Heart left ventricle (tissue), 13 donors: ENCODE measurements at regions not wholly inside any gene's neighbourhood (a gene's known extent, or its start where the extent isn't known, plus 50 kb on each side); places are given as distances from the start of the nearest gene placed in this dataset.

Source experiments
- POLR2A ChIP-seq, 2 donors: fragments of 450-650 bp; IDR thresholded peaks; one replicate each; pipeline ENCODE4 v1.6.1; 2017; ENCODE audit warnings: antibody characterized with exemption in 2 of 2, mild to moderate bottlenecking in 2 of 2, moderate library complexity in 2 of 2
- TF ChIP-seq, protein P1 (sequence below), 12 donors: fragments of 200-600 bp; sonication (generic) in 4 of 12; IDR thresholded peaks; one replicate each; pipeline versions ENCODE4 v1.5.0 to v1.8.0; 2018 to 2022; ENCODE audit warnings: antibody characterized with exemption in 12 of 12, mild to moderate bottlenecking in 5 of 12
- donor health status: ischemic (EF 13 %, LVEDD 7.1; RV severe dilation, severe dysfunction).
- donor health status: DM: no; HTN: yes; CAD: no.
- donor health status: DM: no; HTN: no; CAD: no.
- donor health status: ischemic (EF 25% LVEDD 6.9; RV normal size, moderate dysfunction).
- donor health status: ischemic (EF 25% LVEDD 5.7; RV mildly dilated, moderate dysfunction).
- donor health status: ischemic (EF 35%, LVEDD 5.7; RV mildly dilated, moderate dysfunction).
- donor health status: nonischemic (EF 11% LVEDD 7.7; RV severe dilation, severe dysfunction).
- donor health status: DM: yes; HTN: yes; CAD: no.
- donor health status: PGD.
- donor health status: ischemic (EF 29% LVEDD 5.4; RV normal size, mild dysfunction).
- donor health status: nonischemic (EF 23%, LVEDD 6.1; RV moderate dilation, normal function).

DNA sequence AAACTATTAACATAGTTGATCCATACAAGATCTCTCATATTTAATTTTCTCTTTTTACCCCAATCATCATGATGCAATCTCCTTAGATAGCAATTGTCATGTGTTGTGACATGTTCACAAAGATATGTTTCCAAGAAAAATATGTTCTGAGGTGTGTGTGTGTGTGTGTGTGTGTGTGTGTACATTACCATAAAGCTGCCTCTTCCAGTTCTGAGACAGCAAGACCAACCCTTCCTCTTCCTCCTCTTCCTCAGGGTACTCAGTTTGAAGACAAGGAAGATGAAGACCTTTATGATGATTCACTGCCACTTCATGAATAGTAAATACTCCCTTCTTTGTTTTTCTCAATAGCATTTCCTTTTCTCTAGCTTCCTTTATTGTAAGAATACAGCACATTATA lies 303.3 kb upstream of the PRDM9 start:
- TF ChIP-seq, protein P1, sequence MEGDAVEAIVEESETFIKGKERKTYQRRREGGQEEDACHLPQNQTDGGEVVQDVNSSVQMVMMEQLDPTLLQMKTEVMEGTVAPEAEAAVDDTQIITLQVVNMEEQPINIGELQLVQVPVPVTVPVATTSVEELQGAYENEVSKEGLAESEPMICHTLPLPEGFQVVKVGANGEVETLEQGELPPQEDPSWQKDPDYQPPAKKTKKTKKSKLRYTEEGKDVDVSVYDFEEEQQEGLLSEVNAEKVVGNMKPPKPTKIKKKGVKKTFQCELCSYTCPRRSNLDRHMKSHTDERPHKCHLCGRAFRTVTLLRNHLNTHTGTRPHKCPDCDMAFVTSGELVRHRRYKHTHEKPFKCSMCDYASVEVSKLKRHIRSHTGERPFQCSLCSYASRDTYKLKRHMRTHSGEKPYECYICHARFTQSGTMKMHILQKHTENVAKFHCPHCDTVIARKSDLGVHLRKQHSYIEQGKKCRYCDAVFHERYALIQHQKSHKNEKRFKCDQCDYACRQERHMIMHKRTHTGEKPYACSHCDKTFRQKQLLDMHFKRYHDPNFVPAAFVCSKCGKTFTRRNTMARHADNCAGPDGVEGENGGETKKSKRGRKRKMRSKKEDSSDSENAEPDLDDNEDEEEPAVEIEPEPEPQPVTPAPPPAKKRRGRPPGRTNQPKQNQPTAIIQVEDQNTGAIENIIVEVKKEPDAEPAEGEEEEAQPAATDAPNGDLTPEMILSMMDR (IDR thresholded peaks at IDR 0.05), result no peak
- no peak for TF ChIP-seq POLR2A (IDR thresholded peaks at IDR 0.05)
